ENCODE measurements at regions not wholly inside any gene's neighbourhood (a gene's known extent, or its start where the extent isn't known, plus 50 kb on each side); places are given as distances from the start of the nearest gene placed in this dataset.

- ATAC-seq (no peak), FAIRE-seq (no peak), DNase-seq (ENCODE audit: extremely low read depth in 1 of 4, low spot score in 3 of 4) (no peak)
- Histone ChIP-seq H3K27ac (ENCODE audit: extremely low read depth, low read depth, low read length) (no peak overlapping the region), H3K4me2 (ENCODE audit: insufficient read depth, low read length) (no peak overlapping the region), H3K9me1 (ENCODE audit: control insufficient read depth, insufficient read depth, low read length) (no peaks in the 10 kb centered on the region), H3K27me3 (ENCODE audit: control insufficient read depth in 2 of 2, insufficient read depth in 2 of 2, low read length in 2 of 2) (peaks cover 3 to 36% of the 10 kb centered on the region in 2 experiments; a peak in 3 of 5 replicates), H2AFZ (ENCODE audit: low read depth, low read length) (no peak overlapping the region), H3K79me2 (ENCODE audit: control insufficient read depth, insufficient read depth, low read length) (no peaks in the 10 kb centered on the region), H3K9ac (ENCODE audit: insufficient read depth in 1 of 2, low read depth in 2 of 2, low read length in 2 of 2) (no peak overlapping the region), H3K36me3 (ENCODE audit: control insufficient read depth, insufficient read depth, low read length) (no peaks in the 10 kb centered on the region), H3K4me3 (no peak overlapping the region), H3K9me3 (replicated peaks; ENCODE audit: control insufficient read depth, insufficient read depth, low read depth, low read length) (no peaks in the 10 kb centered on the region), H3K4me1 (replicated peaks in 1 of 2; ENCODE audit: control insufficient read depth in 2 of 2, insufficient read depth in 2 of 2, low read length in 2 of 2) (no peaks in the 10 kb centered on the region; a peak in 1 of 5 replicates), H4K20me1 (replicated peaks; ENCODE audit: control insufficient read depth, insufficient read depth, low read length) (no peaks in the 10 kb centered on the region; the same call in 1 of the 2 replicates)
- BruUV-seq (replicated peaks) = no TSS peak
- in situ Hi-C loops (cut with MboI) = no loop called here
- TF ChIP-seq SRSF7 (optimal IDR thresholded peaks at IDR 0.05; ENCODE audit: low read depth, low read length) (no peak), ZNF280A (IDR thresholded peaks at IDR 0.05; ENCODE audit: low read depth, partially characterized antibody) (no peak), ZBTB33 (CRISPR knock-in tag; IDR thresholded peaks at IDR 0.05) (no peak), ZNF695 (CRISPR knock-in tag; IDR thresholded peaks at IDR 0.05) (no peak), PHTF2 (CRISPR knock-in tag; IDR thresholded peaks at IDR 0.05) (no peak), KDM5B (IDR thresholded peaks at IDR 0.05; ENCODE audit: insufficient replicate concordance, low read depth, low read length) (no peak), PPARD (CRISPR knock-in tag; IDR thresholded peaks at IDR 0.05) (no peak), ZNF311 (CRISPR knock-in tag; IDR thresholded peaks at IDR 0.05) (no peak), YBX1 (IDR thresholded peaks at IDR 0.05) (no peak), MCM2 (IDR thresholded peaks at IDR 0.05; ENCODE audit: low read depth) (no peak), ZNF124 (CRISPR knock-in tag; IDR thresholded peaks at IDR 0.05) (no peak), SMARCA4 (IDR thresholded peaks at IDR 0.05) (no peak), KLF6 (CRISPR knock-in tag; IDR thresholded peaks at IDR 0.05; ENCODE audit: borderline replicate concordance) (no peak), MTA3 (IDR thresholded peaks at IDR 0.05; ENCODE audit: borderline replicate concordance) (no peak), PCBP1 (IDR thresholded peaks at IDR 0.05; ENCODE audit: low read depth, low read length, poor library complexity, severe bottlenecking) (no peak), CCAR2 (IDR thresholded peaks at IDR 0.05; ENCODE audit: low read depth, low read length) (no peak), RNF2 (IDR thresholded peaks at IDR 0.05) (no peak), SMAD2 (IDR thresholded peaks at IDR 0.05; ENCODE audit: low read depth, low read length) (no peak)
- ChIA-PET POLR2A (no interaction called here), CTCF (ENCODE audit: low intra/inter-chr PET ratio) (no interaction called here)
- intact Hi-C loops (cut with micrococcal nuclease) = no loop called here
- WGBS (ENCODE audit: insufficient coverage, low coverage, missing lambda C conversion rate) = 0% methylated on average over 4 of the region's 4 CpGs
Observed at GRCh38 chr17:74148446-74148845, 55.0 kb upstream of the RPL38 start.
